Endothelial cell (in vitro differentiated cells): ENCODE measurements at regions not wholly inside any gene's neighbourhood (a gene's known extent, or its start where the extent isn't known, plus 50 kb on each side); places are given as distances from the start of the nearest gene placed in this dataset.

ENCODE experiments used
- DNase-seq: peaks from one replicate; pipeline ENCODE4 v3.0.0; 2021; ENCODE audit warnings: low spot score
- H3K27ac Mint-ChIP-seq: one replicate; pipeline ENCODE4 v1.8.0; 2021; ENCODE audit warnings: mixed read lengths, inconsistent platforms; ENCODE audit not compliant: unreplicated experiment
- H3K27me3 Mint-ChIP-seq: one replicate; pipeline ENCODE4 v1.8.0; 2021; ENCODE audit warnings: mild to moderate bottlenecking, moderate library complexity, mixed read lengths, inconsistent platforms; ENCODE audit not compliant: unreplicated experiment
- H3K36me3 Mint-ChIP-seq: one replicate; pipeline ENCODE4 v1.8.0; 2021; ENCODE audit warnings: mild to moderate bottlenecking, low read depth, mixed read lengths, inconsistent platforms; ENCODE audit not compliant: unreplicated experiment
- H3K4me1 Mint-ChIP-seq: one replicate; pipeline ENCODE4 v1.8.0; 2021; ENCODE audit warnings: mild to moderate bottlenecking, mixed read lengths, inconsistent platforms; ENCODE audit not compliant: unreplicated experiment
- H3K4me3 Mint-ChIP-seq: one replicate; pipeline ENCODE4 v1.8.0; 2021; ENCODE audit warnings: mild to moderate bottlenecking, mixed read lengths, inconsistent platforms; ENCODE audit not compliant: unreplicated experiment
- H3K9me3 Mint-ChIP-seq: one replicate; pipeline ENCODE4 v1.8.0; 2021; ENCODE audit warnings: mixed read lengths, inconsistent platforms; ENCODE audit not compliant: unreplicated experiment
- CTCF ChIP-seq: fragments of 200-600 bp; sonication (generic); IDR thresholded peaks from one replicate; pipeline ENCODE4 v1.5.0; 2021; ENCODE audit warnings: antibody characterized with exemption; ENCODE audit not compliant: unreplicated experiment

DNA sequence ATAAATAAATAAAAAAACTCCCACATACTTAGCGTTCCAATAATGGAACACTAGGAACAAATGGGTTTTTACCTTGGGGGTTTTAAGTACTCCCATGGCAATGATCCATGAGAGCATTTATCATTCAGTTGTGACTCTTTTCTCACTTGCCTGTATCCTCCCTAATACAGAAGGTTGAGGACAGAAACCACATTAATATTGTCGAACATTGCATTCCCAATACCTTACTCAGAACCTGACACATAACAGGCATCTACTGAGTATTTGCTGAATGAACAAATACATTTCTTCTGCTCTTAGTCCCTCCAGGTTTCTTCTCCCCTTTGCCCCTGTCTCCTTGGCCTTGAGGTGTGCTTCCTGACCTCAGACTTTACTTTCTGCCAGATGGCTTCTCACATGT lies 175.9 kb downstream of the CEMIP2 start:
- H3K27ac Mint-ChIP-seq: no peak overlapping the region
- no peak overlapping the region for H3K4me3 Mint-ChIP-seq
- H3K4me1 Mint-ChIP-seq: peaks cover 6% of the 10 kb centered on the region
- H3K9me3 Mint-ChIP-seq: no peaks in the 10 kb centered on the region
- H3K27me3 Mint-ChIP-seq: peaks cover 2% of the 10 kb centered on the region
- TF ChIP-seq CTCF: no peak
- DNase-seq: no peak
- no peaks in the 10 kb centered on the region for H3K36me3 Mint-ChIP-seq

GRCh38 chr9:71590362-71590761 lies 178.0 kb downstream of the CEMIP2 start:
- Mint-ChIP-seq H3K4me1 (peaks cover 6% of the 10 kb centered on the region), H3K36me3 (no peaks in the 10 kb centered on the region), H3K9me3 (no peaks in the 10 kb centered on the region), H3K27me3 (peaks cover 2% of the 10 kb centered on the region), H3K27ac (no peak overlapping the region), H3K4me3 (no peak overlapping the region)
- TF ChIP-seq CTCF: no peak
- no peak for DNase-seq

GRCh38 chr9:71589612-71590011 lies 178.7 kb downstream of the CEMIP2 start:
- Mint-ChIP-seq H3K4me1 (peaks cover 6% of the 10 kb centered on the region), H3K4me3 (no peak overlapping the region), H3K9me3 (no peaks in the 10 kb centered on the region), H3K27ac (no peak overlapping the region), H3K27me3 (peaks cover 2% of the 10 kb centered on the region), H3K36me3 (no peaks in the 10 kb centered on the region)
- no peak for TF ChIP-seq CTCF
- no peak for DNase-seq

DNA sequence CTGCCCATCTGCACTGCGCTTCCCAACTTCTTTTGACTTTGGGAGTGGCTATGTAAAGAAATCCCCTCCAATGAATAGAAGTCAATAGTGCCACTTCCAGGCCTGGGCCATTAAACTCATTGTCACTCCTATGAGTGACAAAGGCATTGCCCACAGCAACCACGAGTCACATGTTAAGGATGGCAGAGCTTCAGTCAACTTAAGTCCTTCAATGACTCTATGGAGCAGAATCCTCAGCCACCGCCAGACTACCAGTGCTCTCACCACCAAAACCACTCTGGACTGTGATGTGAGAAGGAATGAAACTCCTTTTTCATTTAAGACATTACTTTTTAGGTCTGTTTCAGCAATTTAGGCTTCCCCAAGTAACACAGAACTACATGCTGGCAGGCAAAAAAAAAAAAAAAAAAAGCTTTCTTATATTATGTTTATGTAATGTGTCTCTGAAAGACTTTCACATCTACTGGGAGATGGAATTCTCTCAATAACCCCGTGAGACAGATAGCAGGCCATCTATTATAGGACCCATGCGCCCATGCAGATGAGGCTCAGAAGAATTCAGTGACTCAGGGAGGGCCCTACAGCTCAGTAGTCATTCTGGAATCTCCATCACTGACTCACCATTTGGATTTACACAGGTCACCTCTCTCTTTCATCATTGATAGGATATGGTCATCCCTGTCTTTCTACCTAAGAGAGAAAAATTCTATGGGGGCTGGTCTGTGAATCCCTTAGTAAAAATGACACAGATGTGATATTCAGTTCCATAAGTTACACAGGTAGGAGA lies 180.5 kb downstream of the CEMIP2 start:
- TF ChIP-seq CTCF: no peak
- H3K4me3 Mint-ChIP-seq: no peak overlapping the region
- no peaks in the 10 kb centered on the region for H3K9me3 Mint-ChIP-seq
- peaks cover 6% of the 10 kb centered on the region for H3K4me1 Mint-ChIP-seq
- no peaks in the 10 kb centered on the region for H3K36me3 Mint-ChIP-seq
- peaks cover 2% of the 10 kb centered on the region for H3K27me3 Mint-ChIP-seq
- no peak overlapping the region for H3K27ac Mint-ChIP-seq
- no peak for DNase-seq

- no peak for DNase-seq
- H3K27ac Mint-ChIP-seq: no peak overlapping the region
- no peaks in the 10 kb centered on the region for H3K36me3 Mint-ChIP-seq
- no peak overlapping the region for H3K4me3 Mint-ChIP-seq
- no peaks in the 10 kb centered on the region for H3K27me3 Mint-ChIP-seq
- H3K9me3 Mint-ChIP-seq: no peaks in the 10 kb centered on the region
- H3K4me1 Mint-ChIP-seq: peaks cover under 1% of the 10 kb centered on the region
- TF ChIP-seq CTCF: no peak
Observed at GRCh38 chr9:71583792-71584191, 184.5 kb downstream of the CEMIP2 start.
